ENCODE measurements at regions not wholly inside any gene's neighbourhood (a gene's known extent, or its start where the extent isn't known, plus 50 kb on each side); places are given as distances from the start of the nearest gene placed in this dataset.
A peak's percentile ranks its signal among the peaks of the same experiment; 100 is the strongest.
"Not testable (repeated sequence)": the region's sequence is repeated elsewhere in the genome, so short reads cannot be mapped to it uniquely, and the experiment has no call there.

GRCh38 chr5:60041508-60041907, 148.0 kb upstream of the PDE4D start:
- not testable (repeated sequence) for H4K91ac ChIP-seq (ENCODE audit: insufficient read length, low read depth, low read length); H3K18ac ChIP-seq (ENCODE audit: insufficient read length, low read depth, low read length); H3K27me3 ChIP-seq (ENCODE audit: insufficient read depth, low read length); H2BK20ac ChIP-seq (ENCODE audit: low read depth, low read length, poor library complexity, severe bottlenecking); H3K23ac ChIP-seq (ENCODE audit: insufficient read length, low read depth, low read length); H4K20me1 ChIP-seq (ENCODE audit: control insufficient read depth, insufficient read depth, insufficient read length); H3K27ac ChIP-seq (ENCODE audit: insufficient read length, low read depth, low read length); H3T11ph ChIP-seq (ENCODE audit: low read length); H3K4me1 ChIP-seq (ENCODE audit: insufficient read depth, low read length); H3K14ac ChIP-seq (ENCODE audit: insufficient read depth, low read length); H2BK5ac ChIP-seq (ENCODE audit: insufficient read length, low read length); H3K9me3 ChIP-seq (ENCODE audit: control insufficient read depth, low read depth, low read length); H3K4me3 Mint-ChIP-seq; H3K56ac ChIP-seq (ENCODE audit: insufficient read length, low read depth, low read length); H3K4me2 ChIP-seq (ENCODE audit: insufficient read depth, insufficient read length, low read length); H4K5ac ChIP-seq (ENCODE audit: insufficient read length, low read depth, low read length); H3K4ac ChIP-seq (ENCODE audit: low read depth, low read length); H2AK5ac ChIP-seq (ENCODE audit: insufficient read length, low read length); H3K79me2 ChIP-seq (ENCODE audit: insufficient read depth, low read length); H3K36me3 Mint-ChIP-seq (ENCODE audit: insufficient read depth in 1 of 3, low read depth in 3 of 3); H3K79me1 ChIP-seq (ENCODE audit: insufficient read depth, low read depth, low read length, poor library complexity, severe bottlenecking); H3K9me3 Mint-ChIP-seq; H3K9ac ChIP-seq (ENCODE audit: extremely low read depth, insufficient read length, low read length); DNase-seq; H3K23me2 ChIP-seq (ENCODE audit: insufficient read length, low read depth, low read length, poor library complexity, severe bottlenecking); H2AFZ ChIP-seq (ENCODE audit: low read length); H2BK12ac ChIP-seq (ENCODE audit: insufficient read length, low read depth, low read length); H3K27me3 Mint-ChIP-seq (ENCODE audit: low read depth); H4K8ac ChIP-seq (replicated peaks; ENCODE audit: insufficient read length, low read depth, low read length); H2BK120ac ChIP-seq (ENCODE audit: low read depth, low read length, poor library complexity, severe bottlenecking); H2BK15ac ChIP-seq (ENCODE audit: low read depth, low read length)
- Mint-ChIP-seq H3K4me1 (peaks cover 8 to 10% of the 10 kb centered on the region in 2 experiments; a peak in 1 of 4 replicates), H3K27ac (peak overlapping the region in 2 of 3 experiments; percentile 64 to 74; a peak in 3 of 7 replicates)
- no CpG with 5 or more reads among the region's 8 CpGs for WGBS (ENCODE audit: extremely low coverage, insufficient read length, low lambda C conversion rate)

Measured in H9 (cell line).